ENCODE measurements at regions not wholly inside any gene's neighbourhood (a gene's known extent, or its start where the extent isn't known, plus 50 kb on each side); places are given as distances from the start of the nearest gene placed in this dataset.
"Not testable (repeated sequence)": the region's sequence is repeated elsewhere in the genome, so short reads cannot be mapped to it uniquely, and the experiment has no call there.

DNA sequence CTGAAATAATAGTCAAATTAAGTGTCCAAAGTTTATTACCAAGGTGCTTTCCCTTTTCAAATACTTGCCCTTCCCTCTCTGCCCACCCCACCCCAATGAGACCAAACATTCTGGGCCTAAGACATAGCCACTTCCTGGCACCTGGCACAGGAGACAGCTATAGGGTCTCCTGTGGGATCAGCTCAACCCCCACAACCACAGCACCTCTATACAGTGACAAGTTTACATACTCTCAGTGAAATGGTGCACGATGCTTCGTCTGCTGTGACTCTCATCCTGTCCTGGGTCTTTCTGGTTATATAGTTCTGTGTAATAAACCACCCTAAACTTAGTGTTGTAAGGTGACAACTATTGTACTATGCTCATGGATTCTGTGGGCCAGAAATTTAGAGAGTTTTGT, 466.2 kb downstream of the FBXO15 start:
- DNase-seq, result no peak

DNA sequence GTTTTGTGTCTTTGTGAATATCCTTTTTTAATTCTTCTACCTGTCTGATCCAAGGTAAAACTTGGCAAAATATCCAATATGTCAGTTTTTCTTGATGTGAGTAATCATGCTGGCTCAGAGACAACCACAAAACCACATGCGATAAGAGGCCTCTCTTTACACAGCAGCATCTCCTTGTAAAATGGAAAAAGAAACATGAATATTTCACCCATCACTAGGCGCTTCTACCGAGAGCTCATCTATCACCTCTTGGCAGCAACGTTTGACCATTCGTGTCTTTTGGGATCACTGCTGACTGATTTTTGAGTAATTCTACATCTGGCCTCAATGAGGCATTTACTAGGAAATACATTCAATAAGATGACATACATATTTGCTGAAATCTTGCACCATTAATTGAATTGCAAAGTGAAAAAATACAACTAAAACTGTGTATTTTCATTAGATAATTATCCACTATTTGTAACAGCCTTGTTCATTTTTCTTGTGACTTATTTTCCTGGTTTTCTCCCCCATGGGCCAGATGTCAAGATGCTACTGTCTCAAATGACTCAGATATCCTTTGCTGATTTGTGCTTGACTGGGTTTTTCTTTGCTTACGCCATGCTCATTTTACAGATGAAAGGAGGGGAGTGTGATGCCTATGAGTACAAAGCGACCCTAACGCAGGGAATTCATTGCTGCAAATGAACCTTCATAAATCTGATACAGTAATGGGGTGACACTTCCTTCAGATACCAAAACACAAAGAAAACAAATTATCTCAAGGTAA, 467.5 kb downstream of the FBXO15 start:
- no peak for DNase-seq

DNA sequence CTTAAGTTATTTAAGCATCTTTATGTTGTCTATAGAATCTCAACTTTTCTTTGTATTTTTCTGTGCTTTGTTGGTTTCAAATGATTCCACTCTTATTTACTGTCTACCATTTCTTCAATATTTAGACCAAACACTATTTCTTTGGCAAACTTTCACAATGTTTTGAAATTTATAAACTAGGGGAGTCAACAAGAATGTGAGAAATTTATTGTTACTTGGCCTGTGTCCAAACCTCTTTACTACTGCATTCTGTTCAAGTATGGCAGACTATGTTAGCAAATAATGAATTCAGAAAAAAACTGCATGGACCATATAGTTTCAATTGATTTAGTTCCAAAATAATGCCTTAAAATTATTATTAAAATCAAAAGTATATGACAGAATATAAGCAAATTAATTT, 470.2 kb downstream of the FBXO15 start:
- DNase-seq, result no peak

DNA sequence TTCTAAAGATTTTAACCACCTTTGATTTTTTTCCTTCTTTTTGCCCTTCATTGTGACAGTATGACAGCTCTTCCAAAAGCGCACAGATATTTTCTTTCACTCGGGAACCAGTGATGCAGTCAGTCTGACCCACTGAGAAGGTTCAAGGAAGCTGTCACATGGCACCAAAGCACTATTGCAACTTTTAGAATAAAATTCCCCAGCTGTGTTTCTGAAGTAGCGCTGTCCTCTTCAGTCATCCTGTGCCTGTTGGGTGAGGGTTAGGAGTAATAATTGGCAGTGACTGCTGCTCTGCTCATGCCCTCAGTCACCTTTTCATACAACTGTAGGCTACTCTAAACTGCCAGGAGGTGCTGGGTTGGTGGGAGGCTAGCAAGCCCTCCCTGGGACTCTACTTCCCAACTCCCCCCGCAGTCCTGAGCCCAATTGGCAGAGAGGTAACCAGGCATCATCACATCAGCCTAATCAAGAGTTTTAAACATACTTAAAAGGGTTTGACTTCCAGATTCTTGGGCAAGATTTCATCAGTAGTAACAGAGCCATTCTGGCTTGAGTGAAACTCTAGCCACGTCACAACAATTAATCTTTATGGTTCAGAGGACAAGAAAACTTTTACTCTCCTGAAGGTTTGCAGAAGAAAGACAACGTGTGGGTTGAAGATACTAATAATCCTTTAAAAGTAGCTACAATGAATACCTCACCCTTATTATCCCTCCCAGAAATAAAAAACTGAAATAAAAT, 473.3 kb downstream of the FBXO15 start:
- peak; percentile 23 for DNase-seq

DNA sequence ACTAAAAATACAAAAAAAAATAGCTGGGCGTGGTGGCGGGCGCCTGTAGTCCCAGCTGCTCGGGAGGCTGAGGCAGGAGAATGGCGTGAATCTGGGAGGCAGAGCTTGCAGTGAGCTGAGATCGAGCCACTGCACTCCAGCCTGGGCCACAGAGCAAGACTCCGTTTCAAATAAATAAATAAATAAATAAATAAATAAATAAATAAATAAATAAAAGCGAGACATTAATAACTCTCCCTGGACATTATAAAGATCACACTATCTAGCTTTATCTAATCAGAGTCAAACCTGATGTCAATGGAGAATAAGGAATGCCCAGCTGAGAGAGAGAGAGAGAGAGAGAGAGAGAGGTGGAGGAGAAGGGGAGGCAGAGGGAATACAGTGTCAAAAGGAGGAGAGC, 476.2 kb downstream of the FBXO15 start:
- not testable (repeated sequence) for DNase-seq

DNA sequence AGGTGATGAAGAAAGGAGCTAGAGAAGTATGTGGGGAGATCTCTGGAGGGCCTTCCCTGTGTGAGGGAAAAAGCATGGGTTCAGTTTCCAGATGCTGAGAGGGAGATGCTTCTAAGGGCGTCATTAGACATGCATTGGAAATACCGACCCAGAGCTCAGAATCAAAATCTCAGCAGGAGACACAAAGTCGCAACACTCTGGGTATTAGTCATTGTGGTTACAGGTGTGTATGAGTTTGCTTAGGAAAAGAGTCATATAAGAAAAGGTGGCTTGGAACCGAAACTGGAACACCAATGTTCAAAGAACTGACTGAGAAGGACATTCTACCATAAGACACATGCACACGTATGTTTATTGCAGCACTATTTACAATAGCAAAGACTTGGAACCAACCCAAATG, 477.1 kb downstream of the FBXO15 start:
- no peak for DNase-seq

DNA sequence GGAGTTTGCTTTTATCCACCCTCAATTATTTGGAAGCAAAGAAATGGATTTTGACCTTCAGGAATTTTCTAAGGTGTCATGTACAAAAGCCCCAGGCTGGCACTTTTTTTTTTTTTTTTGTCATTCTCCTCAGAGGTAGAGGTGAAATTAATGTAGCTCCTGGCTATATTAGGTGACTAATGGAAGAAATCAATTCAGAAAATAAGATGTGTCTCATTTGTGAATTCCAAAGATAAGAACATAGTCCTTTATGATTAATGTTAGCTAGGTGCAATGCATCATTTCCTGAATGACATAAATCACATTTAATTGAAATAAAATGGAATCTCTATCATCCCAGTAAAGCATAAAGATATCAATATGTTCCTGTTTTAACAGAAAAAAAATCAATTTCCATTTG, 477.6 kb downstream of the FBXO15 start:
- DNase-seq, result no peak

DNA sequence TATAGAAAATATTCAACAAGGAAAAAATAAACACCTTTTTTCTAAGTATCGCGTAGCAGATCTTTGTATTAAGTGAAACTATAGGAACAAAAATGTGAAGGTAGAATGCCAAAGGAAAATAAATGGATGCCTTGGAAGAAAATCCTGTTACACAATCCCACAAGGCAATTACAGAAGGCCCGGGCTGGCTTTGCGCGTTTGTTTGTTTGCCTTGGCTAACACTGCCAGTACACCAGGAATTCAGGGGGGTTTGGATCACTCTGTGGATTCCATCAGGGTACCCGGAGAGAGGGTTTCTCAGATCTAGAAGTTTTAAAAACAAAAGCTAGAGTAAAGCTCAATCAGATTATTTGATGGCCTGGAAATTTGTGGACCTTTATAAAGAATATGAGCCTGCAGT, 478.3 kb downstream of the FBXO15 start:
- no peak for DNase-seq

DNA sequence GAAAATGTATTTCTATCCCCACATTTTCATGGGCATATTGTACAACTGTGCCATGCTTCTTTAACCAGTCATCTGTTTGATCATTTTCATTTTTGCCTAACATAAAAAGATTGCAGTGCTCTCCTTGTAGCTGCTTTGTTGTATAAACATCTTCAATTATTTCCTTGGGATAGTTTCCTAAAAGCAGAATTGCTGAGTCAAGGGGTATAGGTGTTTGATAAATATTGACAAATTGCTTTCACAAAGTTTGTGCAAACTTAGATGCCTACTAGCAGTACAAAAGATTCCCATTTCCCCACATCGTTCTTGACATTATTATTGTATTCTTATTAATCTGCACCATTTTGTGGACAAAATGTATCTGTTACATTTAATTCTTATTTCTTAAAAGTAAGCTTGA, 479.6 kb downstream of the FBXO15 start:
- DNase-seq, result no peak

DNA sequence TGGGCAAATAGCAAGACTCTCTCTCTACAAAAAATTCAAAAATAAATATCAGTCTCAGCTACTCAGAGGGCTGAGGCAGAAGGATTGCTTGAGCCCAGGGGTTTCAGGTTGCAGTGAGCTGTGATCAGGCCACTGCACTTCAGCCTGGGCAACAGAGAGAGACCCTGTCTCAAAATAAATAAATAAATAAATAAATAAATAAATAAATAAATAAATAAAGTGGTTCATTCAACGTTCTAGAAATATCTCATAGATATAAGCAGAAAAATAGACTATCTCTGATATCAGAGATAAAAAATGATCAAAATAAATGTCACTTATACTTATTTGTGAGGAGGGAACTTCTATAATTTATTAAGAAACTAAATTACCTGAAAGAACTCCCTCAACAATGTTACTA, 480.9 kb downstream of the FBXO15 start:
- DNase-seq, result no peak

DNA sequence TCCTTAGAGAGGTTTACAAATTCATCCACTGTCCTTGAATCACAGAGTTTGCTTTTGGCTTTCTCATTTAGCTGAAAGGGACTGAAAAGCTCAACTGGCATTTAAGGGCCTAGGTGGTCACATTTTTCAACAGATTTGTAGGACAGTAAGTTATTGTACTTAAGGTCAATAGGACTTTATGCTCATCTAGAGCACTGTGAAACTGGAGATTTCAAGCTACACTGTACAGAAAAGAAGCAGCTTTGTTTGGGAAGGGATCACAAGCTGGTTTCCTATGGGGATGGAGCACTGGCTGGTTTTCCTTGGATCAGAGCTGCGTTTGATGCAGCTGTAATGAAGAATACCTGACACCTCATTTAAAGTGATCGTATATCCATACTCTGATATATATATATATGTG, 482.7 kb downstream of the FBXO15 start:
- DNase-seq, result no peak

DNA sequence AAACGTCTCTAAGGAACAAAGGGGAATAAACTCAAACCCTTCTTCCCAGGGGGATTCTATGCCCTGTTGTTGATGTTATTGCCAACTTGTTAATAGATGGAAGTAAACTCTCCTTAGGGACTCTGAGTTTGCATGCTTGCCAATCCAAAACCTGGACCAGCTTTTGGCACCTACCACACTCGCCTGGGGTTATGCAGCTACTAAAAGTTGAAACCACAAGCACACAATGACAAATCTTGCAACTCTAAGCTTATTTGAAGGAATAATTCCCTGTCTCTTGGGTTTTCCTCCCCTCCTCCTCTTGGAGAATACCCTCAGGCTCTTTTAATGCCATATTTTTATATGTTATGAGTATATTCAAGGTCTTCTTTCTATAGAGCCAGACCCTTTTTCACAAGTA, 484.1 kb downstream of the FBXO15 start:
- DNase-seq, result no peak

DNA sequence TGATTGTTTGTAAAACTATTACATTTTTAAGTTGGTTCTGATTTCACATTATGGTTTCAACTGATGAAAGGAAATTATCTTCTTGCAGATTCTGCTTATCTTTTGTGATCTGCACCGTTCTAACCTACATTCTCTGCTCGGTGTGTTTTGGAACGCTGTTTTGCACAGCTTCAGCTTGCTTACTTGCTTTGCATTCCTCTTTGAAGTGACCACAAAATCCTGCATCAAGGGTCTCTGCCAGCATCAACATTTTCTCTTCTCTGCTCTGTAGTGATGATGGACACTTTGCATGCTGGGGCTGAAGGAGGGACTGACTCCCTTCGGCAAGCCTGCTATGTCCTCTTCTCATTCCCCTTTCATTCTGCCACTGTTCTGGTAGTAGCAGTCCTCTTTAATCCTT, 485.2 kb downstream of the FBXO15 start:
- DNase-seq, result no peak

DNA sequence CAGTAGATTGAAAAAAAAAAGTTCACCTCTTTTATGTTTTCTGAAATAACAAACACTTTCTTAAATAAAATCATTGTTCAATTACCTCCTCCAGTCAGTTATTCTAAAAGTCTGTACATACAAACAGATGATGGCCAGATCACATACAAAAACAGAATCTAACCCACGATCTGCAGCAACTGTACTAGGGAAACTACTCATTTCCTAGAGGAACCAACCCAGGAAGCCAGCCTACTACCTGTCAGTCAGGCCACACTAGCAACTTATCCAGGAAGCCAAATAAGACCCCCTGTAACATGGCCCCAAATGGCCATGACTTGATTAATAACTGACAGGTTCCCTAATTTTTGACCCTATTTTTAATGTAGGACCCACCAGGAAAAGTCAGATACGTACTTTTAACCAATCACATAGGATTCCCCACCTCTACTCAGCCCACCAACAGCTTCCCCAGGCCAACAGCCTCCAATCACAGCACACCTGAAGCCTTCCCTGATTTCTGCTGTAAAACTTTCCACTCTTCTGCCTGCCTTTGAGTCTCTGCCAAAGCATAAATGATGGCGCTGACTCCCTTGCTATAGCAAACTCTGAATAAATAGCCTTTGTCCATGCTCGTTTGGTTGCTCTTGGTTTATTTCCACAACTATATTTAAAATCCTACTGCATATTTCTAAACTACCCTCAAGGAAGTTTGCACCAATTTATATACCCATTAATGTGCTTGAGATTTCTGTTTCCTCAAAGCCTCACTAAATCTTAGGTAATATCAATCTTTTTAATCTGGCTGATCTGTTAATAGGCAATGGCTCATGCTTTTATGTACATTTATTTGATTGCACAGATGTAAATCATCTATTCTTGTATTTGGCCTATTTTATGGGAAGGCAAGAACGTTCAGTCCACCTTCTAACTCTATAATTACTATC, 486.4 kb downstream of the FBXO15 start:
- DNase-seq, result no peak

DNA sequence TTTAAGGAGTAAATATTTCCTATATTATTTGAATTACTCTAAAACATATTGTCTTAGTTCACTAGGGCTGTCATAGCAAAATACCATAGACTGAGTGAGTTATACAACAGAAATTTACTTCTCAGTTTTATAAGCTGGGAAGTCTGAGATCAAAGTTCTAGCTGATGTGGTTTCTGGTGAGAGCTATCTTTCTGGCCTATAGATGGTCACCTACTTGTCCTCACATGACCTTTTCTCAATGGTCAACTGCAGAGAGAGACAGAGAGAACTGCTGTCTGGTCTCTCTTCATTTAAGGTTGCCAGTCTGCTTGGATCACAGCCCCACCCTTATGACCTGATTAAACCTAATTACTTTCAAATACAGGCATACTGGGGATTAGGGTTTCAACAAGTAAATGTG, 490.9 kb downstream of the FBXO15 start:
- no peak for DNase-seq

DNA sequence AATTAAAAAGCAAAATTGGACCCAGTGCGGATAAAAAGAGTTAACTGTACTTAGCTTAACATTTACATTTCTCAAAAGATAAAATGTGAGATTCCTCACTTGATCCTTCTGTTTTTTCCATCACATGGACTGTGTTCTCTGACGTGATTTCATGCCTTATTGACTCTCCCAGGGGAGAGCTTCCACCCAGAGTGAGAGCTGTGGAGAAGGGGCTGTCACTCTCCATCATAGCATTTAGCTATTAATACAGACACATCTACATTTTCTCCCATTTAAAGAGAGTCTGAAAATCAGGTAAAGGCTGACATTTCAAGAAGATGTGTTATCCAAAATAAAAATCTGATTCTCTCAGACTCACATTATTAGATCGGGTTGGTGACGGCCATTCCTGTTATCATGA, 493.8 kb downstream of the FBXO15 start:
- DNase-seq, result no peak

DNA sequence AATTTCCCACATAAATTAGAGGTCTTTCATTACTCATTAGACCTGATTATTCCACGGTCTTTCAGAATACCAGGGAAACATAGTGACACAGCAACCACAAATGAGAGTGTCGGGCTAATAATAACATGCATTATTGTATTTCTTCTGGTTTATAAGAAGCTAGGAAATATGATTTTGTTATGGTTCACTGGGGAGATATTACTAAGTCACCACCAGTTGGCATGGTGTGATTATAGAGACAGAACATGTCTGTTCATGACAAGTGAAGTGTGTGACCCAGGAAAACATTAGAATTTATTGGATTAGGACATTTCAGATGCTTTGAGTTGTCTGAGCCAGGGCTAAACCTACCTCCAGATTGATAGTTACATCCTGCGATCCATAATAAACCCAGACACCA, 494.4 kb downstream of the FBXO15 start:
- DNase-seq, result no peak

DNA sequence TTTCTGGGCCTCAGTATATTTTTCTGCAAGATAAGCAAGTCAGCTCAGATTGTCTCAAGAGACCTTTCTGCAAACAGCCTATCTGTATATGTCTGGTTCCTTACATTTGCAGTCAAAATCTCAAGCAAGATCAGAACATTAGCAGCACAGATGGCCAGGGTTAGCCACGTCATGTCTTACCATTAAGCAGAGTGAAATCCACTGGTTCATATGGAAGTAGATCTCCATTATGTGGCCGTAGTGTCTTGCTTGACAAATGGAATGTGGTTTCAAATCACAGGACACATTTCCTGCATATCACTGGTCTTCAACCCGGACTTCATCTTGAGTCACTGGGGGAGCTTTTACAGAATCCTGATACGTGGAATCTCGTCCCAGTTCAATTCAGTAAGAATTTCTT, 500.2 kb downstream of the FBXO15 start:
- no peak for DNase-seq

DNA sequence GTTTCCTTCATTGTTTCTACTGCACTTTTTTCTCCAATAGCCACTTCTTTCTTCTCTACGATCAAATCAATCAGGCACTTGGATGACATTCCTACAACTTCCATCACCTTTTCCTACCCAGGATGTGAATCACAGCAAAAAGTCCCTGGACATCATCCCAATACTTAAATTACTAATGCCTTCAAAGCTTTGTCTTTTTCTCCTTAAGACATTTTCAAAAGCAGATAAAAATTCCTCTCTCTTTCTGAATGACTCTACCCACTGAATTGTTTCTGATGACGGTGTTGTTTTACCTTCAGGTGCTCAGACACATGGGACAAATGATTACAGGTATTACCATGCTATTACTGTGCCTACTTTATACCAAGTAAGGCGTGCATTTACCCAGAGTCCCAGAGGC, 500.9 kb downstream of the FBXO15 start:
- DNase-seq, result no peak

DNA sequence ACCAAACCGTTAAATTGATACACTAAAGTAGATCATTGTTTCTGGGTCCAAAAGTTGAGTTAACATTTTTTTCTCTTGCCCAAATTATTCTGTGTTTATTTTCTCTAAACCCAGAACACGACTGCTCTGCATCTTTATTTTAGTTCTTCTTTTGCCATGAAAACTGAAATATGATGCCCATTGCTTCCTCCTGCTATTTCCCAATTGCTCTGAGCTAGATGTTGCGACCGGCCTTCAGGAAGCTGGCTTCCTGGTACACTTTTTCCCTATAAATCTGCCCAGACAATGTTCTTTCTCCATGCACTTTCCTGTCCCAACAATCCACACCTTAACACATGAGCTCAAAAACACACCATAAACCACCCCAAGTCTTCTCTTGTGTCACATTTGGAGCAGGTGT, 501.4 kb downstream of the FBXO15 start:
- DNase-seq, result no peak

DNA sequence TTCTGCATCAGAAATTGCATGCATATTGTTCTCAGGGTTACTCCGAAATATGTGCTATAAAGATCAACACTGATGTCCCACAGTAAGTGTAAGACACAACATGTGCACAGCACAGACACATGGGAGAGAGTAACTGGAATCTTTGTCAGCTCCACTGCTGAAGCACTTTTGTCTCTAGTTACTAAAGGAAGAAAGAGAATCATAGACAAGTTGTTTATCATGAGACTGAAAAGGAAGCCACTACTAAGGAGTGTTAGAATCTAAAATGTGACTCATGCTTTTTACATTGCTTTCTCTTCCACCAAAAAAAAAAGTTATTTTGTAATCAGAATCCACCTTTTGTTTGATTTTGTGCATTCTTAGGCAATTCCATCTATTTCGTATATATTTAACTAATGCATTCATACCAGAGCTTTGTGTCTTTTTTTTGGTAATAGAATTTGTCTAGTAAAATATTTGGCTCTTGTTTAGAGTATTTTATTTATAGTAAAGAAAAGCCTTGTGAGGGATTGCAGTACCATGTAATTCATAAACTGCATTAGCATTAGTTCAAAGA, 502.4 kb downstream of the FBXO15 start:
- no peak for DNase-seq

DNA sequence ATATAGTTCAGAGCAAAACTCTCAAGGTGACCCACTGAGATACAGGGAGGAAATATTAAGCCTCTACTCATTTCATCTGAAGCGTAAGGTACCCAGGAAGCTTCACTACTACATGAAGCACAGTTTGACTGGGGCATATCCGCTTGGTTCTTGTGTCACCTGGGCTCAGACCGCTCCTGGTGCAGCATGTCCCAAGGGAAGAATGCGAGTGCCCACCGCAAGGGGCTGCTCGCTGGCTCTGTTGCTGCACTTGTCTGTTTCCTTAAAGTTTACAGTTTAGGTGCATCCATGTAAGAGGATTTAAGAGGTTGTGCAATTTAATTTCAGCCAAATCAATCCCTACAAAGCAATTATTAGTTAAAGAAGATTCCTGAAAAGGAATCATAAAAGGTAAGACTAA, 507.8 kb downstream of the FBXO15 start:
- DNase-seq, result no peak

DNA sequence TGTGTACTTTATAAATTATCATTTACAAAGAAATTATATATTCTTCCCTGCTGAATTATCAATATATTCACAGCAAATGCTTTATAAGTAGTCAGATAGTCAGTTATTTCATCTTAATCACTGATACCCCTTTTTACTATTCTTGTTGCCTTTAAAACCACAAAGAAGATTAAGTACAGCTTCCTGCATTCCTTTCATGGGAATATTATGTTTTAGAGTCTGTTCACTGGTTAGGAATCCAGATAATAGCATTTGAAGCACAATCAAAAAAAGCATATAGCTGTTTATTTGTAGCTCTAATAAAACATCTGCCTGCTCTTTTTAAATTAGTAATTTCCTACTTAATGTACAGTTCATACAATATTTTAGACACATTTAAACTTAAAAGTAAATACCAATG, 508.9 kb downstream of the FBXO15 start:
- DNase-seq, result no peak

Measured in right kidney (tissue), 1 donor.